GM21526 (cell line): ENCODE measurements at regions not wholly inside any gene's neighbourhood (a gene's known extent, or its start where the extent isn't known, plus 50 kb on each side); places are given as distances from the start of the nearest gene placed in this dataset.

ENCODE experiments used
- ATAC-seq: cut with Tn5 transposase; IDR thresholded peaks from one replicate; pipeline ENCODE4 v1.9.1; 2021; ENCODE audit warnings: moderate library complexity; ENCODE audit not compliant: unreplicated experiment, low FRiP score

- ATAC-seq, result no peak
Observed at GRCh38 chr4:156710365-156711192, 261.0 kb downstream of the PDGFC start.

GRCh38 chr4:156705311-156705710 lies 266.3 kb downstream of the PDGFC start:
- no peak for ATAC-seq

- ATAC-seq, result no peak
Observed at GRCh38 chr4:156695163-156695562, 276.4 kb downstream of the PDGFC start.

GRCh38 chr4:156694413-156694812 lies 277.2 kb downstream of the PDGFC start:
- ATAC-seq, result no peak

GRCh38 chr4:156693557-156693956 lies 278.0 kb downstream of the PDGFC start:
- no peak for ATAC-seq

GRCh38 chr4:156692016-156692415 lies 279.6 kb downstream of the PDGFC start:
- ATAC-seq, result no peak

- no peak for ATAC-seq
Observed at GRCh38 chr4:156690572-156690971, 281.0 kb downstream of the PDGFC start.

- ATAC-seq, result no peak
Observed at GRCh38 chr4:156686120-156686519, 285.5 kb downstream of the PDGFC start.

GRCh38 chr4:156685308-156685707 lies 286.3 kb downstream of the PDGFC start:
- ATAC-seq, result no peak

- no peak for ATAC-seq
Observed at GRCh38 chr4:156677656-156678055, 293.9 kb downstream of the PDGFC start.

- no peak for ATAC-seq
Observed at GRCh38 chr4:156677131-156677531, 294.5 kb downstream of the PDGFC start.

- ATAC-seq, result no peak
Observed at GRCh38 chr4:156676116-156676851, 295.3 kb downstream of the PDGFC start.

- no peak for ATAC-seq
Observed at GRCh38 chr4:156673483-156673882, 298.1 kb downstream of the PDGFC start.

GRCh38 chr4:156672492-156673305 lies 298.9 kb downstream of the PDGFC start:
- ATAC-seq, result no peak

GRCh38 chr4:156665780-156666366 lies 305.7 kb downstream of the PDGFC start:
- no peak for ATAC-seq

- no peak for ATAC-seq
Observed at GRCh38 chr4:156663663-156664062, 307.9 kb downstream of the PDGFC start.

GRCh38 chr4:156662921-156663320 lies 308.7 kb downstream of the PDGFC start:
- ATAC-seq, result no peak

GRCh38 chr4:156661555-156661954 lies 310.0 kb downstream of the PDGFC start:
- no peak for ATAC-seq

GRCh38 chr4:156660465-156660864 lies 311.1 kb downstream of the PDGFC start:
- no peak for ATAC-seq

- ATAC-seq, result no peak
Observed at GRCh38 chr4:156659983-156660382, 311.6 kb downstream of the PDGFC start.

- no peak for ATAC-seq
Observed at GRCh38 chr4:156659570-156659969, 312.0 kb downstream of the PDGFC start.
